ENCODE measurements at regions not wholly inside any gene's neighbourhood (a gene's known extent, or its start where the extent isn't known, plus 50 kb on each side); places are given as distances from the start of the nearest gene placed in this dataset.

DNA sequence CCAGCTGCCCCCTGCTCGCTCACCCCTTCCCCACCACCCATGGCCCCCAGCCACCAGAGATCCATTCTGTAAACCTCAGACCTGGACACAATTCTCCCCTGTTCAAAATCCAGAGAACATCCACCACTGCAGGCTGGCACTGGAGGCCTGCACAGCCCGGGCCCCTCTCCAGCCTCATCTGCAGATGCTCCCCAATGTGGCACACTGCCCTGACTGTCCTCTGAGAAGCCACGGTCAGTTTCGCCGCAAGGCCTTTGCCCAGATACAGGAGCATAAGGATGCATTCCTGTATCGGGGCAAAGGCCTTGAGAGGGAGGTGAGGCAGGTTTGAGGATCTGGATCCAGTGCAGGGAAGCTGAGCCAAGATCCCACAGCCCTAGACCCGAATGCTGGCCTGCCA is 175.4 kb upstream of the LINGO1 start:
- intact Hi-C loops (cut with DNase I; ENCODE audit: low total_unique reads) = no loop called here
- DNase-seq = no peak
- H3K27ac ChIP-seq = no peak overlapping the region
- peaks cover 0 to 8% (median 0%) of the 10 kb centered on the region in 4 donors for H3K4me1 ChIP-seq
- H3K9me3 ChIP-seq = no peaks in the 10 kb centered on the region
- H3K4me3 ChIP-seq = no peak overlapping the region
- H3K36me3 ChIP-seq = no peaks in the 10 kb centered on the region
- peaks cover 0 to 33% (median 3%) of the 10 kb centered on the region in 3 donors for H3K27me3 ChIP-seq
- WGBS, 5 donors = 75 to 82% (median 80%) methylated on average over 4 to 7 of the region's 7 CpGs
- TF ChIP-seq EP300 (IDR thresholded peaks at IDR 0.05) (no peak), POLR2A (IDR thresholded peaks at IDR 0.05) (no peak)
- TF ChIP-seq, protein P1, sequence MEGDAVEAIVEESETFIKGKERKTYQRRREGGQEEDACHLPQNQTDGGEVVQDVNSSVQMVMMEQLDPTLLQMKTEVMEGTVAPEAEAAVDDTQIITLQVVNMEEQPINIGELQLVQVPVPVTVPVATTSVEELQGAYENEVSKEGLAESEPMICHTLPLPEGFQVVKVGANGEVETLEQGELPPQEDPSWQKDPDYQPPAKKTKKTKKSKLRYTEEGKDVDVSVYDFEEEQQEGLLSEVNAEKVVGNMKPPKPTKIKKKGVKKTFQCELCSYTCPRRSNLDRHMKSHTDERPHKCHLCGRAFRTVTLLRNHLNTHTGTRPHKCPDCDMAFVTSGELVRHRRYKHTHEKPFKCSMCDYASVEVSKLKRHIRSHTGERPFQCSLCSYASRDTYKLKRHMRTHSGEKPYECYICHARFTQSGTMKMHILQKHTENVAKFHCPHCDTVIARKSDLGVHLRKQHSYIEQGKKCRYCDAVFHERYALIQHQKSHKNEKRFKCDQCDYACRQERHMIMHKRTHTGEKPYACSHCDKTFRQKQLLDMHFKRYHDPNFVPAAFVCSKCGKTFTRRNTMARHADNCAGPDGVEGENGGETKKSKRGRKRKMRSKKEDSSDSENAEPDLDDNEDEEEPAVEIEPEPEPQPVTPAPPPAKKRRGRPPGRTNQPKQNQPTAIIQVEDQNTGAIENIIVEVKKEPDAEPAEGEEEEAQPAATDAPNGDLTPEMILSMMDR (IDR thresholded peaks at IDR 0.05) = no peak

DNA sequence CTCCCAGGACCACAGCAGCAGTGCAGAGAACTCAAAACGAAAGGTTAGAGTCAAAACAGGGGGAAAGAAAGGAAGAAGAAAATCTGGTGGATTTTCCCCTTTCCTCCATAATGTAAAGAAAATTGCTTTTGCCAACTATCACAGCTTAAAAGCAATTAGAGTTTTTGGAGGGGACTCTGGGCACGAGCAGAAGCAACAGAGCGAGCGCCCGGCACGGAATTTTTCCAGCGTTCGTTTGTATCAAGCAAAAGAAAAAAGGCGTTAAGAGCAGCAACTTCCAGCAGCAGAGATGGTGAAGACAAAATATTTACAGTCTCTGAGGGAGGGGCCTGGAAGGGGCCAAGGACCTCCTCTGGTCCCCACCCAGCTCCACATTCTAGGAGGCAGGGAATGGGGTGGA is 174.9 kb upstream of the LINGO1 start:
- intact Hi-C loops (cut with DNase I; ENCODE audit: low total_unique reads) = no loop called here
- DNase-seq = no peak
- H3K36me3 ChIP-seq = no peaks in the 10 kb centered on the region
- no peak overlapping the region for H3K4me3 ChIP-seq
- peaks cover 0 to 32% (median 3%) of the 10 kb centered on the region in 3 donors for H3K27me3 ChIP-seq
- H3K4me1 ChIP-seq = peaks cover 0 to 8% (median 0%) of the 10 kb centered on the region in 4 donors
- no peak overlapping the region for H3K27ac ChIP-seq
- no peaks in the 10 kb centered on the region for H3K9me3 ChIP-seq
- WGBS, 5 donors = 68 to 78% (median 75%) methylated on average over 9 of the region's 9 CpGs
- no peak for TF ChIP-seq EP300 (IDR thresholded peaks at IDR 0.05)
- no peak for TF ChIP-seq POLR2A (IDR thresholded peaks at IDR 0.05)
- TF ChIP-seq, protein P1 (IDR thresholded peaks at IDR 0.05) = no peak
- TF ChIP-seq POLR2AphosphoS5 (IDR thresholded peaks at IDR 0.05) = no peak

DNA sequence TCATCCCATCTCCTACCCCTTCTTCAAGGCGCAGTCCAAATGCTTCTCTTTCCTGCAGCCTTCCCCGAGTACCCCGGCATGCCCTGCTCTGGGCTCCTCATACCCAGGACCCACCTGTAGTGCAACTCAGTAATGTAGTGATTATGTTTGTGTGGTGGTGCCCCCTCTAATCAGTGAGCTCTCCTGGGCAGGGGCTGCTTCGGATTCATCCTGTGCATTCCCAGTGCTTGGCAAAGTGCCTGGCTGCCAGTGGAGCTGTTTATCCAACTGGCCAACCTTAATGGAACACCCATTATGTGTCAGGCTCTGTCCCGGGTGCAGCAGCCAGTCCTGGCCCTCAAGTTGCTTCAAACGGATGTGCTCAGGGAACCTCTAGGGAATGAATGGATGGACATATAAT is 174.4 kb upstream of the LINGO1 start:
- Histone ChIP-seq H3K27me3 (peaks cover 0 to 27% (median 3%) of the 10 kb centered on the region in 3 donors), H3K4me1 (peaks cover 0 to 8% (median 0%) of the 10 kb centered on the region in 4 donors), H3K9me3 (no peaks in the 10 kb centered on the region), H3K4me3 (no peak overlapping the region), H3K36me3 (no peaks in the 10 kb centered on the region), H3K27ac (no peak overlapping the region)
- no peak for DNase-seq
- WGBS, 5 donors = 53 to 68% (median 55%) methylated on average over 6 of the region's 6 CpGs
- TF ChIP-seq POLR2A (IDR thresholded peaks at IDR 0.05) = no peak
- TF ChIP-seq EP300 (IDR thresholded peaks at IDR 0.05) = no peak
- TF ChIP-seq, protein P1 (IDR thresholded peaks at IDR 0.05) = no peak
- no peak for TF ChIP-seq POLR2AphosphoS5 (IDR thresholded peaks at IDR 0.05)
- intact Hi-C loops (cut with DNase I; ENCODE audit: low total_unique reads) = no loop called here

DNA sequence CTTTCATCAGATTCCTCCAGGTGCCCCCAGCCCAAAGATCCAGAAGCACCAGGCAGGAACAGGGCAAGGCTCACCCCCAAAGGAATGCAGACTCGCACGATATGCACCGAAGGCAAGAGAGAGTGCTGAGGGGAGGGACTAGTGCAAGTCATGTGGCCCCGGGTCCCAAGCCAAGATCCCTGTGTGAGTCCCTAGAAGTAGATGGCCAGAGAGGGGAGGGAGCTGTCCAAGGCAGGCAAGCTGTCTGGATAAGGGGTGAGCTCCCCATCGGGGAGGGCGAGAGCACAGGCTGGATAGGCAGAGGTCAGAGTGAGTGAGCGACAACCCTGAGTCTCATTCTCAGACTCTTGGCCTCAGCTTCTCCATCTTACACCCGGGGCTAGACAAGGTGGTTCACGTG is 171.5 kb upstream of the LINGO1 start:
- Histone ChIP-seq H3K4me3 (no peak overlapping the region), H3K4me1 (no peaks in the 10 kb centered on the region), H3K27me3 (peaks cover 0 to 21% (median 3%) of the 10 kb centered on the region in 3 donors), H3K27ac (no peak overlapping the region), H3K36me3 (no peaks in the 10 kb centered on the region), H3K9me3 (no peaks in the 10 kb centered on the region)
- peak in 1 of 2 donors; percentile 35 for DNase-seq
- intact Hi-C loops (cut with DNase I; ENCODE audit: low total_unique reads) = no loop called here
- no peak for TF ChIP-seq POLR2AphosphoS5 (IDR thresholded peaks at IDR 0.05)
- no peak for TF ChIP-seq POLR2A (IDR thresholded peaks at IDR 0.05)
- no peak for TF ChIP-seq EP300 (IDR thresholded peaks at IDR 0.05)
- TF ChIP-seq, protein P1 (IDR thresholded peaks at IDR 0.05) = no peak
- 66 to 82% (median 70%) methylated on average over 9 of the region's 9 CpGs for WGBS, 5 donors
